GM12872 (cell line): ENCODE measurements at regions not wholly inside any gene's neighbourhood (a gene's known extent, or its start where the extent isn't known, plus 50 kb on each side); places are given as distances from the start of the nearest gene placed in this dataset.

Source experiments
- CTCF ChIP-seq: IDR thresholded peaks from 3 replicates; pipeline ENCODE4 v1.5.1; 2011; ENCODE audit warnings: low read depth, mild to moderate bottlenecking, low read length, moderate library complexity; ENCODE audit not compliant: insufficient read depth

DNA sequence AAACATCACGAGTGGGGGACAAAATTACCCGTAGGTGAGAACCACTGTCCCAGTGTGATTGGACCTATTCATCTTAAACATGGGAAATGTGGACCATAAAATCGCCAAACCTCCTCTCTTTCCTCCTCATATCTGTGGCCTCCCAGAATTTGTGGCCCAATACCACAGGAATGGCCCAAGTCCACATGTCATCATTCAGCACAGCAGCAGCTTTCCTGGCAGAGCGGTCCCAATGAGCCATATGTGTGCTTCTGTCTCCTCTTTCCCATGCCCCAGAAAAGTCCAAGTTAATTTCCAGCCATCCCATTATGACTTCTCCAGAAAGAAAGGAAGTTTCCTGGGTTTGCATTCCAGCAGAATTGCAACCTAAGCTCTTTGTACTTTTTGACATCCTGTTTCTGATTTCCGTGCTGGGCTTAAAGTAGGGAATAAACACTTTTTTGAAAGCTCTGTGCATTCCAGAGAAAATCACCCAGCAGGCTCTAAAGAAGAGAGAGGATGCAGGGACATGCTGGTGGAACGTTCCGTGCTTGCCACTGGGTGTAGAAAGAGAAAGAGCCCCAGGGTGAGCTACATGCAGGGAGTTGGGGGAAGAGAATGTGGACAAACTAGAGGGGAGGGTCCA is 259.4 kb upstream of the PROK2 start:
- TF ChIP-seq CTCF, result no peak

DNA sequence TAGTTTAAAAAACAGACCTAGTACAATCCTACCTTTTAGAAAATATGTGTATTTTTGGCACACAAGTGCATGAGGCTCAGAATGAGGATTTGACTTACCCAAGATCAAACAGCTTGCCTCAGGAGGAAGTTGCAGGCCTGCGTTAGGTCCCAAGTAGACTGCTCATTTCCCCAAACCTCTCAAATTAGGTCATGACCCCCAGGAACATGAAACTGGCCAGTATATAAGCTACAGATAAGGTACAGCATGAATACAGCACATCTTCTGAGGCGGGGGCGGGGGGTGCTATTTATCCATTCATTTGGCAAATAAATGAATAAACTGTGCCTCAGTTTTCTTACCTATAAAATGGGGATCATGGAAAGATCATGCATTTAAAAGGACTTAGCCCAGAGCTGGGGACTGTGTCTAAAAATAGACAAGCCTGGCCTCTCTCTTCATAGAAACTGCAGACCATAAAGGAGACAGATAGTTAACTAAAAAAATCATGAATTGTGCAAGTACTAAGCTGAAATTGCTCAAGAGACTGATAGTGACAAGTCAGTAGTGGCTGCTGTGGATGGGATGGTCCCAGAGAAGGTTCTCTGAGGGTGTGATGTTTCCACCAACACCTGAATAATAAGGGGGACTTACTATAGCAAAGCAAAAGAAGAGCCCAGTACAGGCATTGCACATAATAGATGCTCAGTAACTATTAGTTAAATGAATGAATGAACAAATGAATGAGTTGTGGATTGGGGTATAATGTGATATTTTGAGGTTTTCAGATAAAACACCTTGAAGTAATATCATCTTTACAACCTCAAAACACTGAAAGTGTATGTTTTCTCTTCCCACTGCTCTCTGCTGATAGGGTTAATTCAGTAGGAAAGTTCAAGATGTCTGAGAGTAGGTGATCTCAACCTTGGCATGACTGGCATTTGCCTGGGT is 258.5 kb upstream of the PROK2 start:
- TF ChIP-seq CTCF, result no peak

DNA sequence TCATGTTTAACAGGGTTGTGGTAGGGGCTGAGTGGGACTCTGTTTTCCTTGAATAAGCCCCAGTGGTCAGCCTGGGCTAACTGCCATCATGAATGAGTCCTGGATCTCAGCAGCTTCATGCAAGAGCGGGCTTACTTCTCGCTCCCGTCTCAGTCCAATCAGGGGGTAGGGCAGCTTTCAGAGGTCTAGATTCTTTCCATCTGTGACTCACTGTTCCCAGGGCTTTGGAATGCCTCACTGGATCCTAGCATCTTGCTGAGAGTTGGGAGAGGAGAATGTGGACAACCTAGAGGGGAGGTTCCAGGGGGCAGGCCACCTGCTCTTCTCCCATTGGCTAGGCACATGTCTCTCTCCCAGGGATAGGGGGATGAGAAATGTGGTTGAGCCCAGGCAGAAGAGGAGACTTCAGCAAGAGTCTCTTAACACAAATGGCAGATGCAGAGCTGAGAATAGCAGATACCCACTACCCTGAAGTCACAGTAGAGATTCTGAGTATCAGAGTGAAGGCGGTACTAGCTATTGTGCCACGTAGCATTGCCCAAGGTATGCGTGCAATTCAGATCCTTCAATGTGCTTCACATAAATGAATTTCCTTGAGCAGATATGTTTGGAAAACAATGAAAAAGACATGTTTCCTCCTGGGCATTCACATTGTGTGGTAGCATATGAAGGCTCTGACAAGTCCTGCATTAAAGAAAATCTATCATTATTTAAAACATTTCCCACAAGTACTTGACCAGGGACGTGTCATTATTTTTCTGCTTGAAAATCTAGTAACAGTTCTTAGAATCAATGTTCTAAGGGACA is 257.7 kb upstream of the PROK2 start:
- TF ChIP-seq CTCF, result no peak

DNA sequence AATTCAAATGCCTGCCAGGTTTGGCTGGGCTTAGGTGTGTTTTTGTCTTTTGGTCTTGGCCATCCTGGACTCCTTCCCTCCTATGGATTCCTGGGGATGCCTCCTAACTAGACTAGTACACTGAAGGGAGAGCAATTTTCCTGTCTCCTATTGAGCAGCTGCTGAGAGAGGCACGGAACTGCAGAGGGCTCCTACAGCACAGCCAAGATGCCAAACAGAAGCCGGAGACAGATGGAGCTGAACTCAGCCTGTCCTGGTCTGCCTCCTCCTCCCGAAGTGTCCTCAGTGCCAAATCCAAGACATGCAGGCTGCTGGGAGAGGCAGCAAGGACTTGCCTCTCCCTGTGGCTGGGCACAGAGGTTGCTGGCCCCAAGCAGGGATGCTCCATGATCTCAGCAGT is 256.6 kb upstream of the PROK2 start:
- TF ChIP-seq CTCF, result no peak

DNA sequence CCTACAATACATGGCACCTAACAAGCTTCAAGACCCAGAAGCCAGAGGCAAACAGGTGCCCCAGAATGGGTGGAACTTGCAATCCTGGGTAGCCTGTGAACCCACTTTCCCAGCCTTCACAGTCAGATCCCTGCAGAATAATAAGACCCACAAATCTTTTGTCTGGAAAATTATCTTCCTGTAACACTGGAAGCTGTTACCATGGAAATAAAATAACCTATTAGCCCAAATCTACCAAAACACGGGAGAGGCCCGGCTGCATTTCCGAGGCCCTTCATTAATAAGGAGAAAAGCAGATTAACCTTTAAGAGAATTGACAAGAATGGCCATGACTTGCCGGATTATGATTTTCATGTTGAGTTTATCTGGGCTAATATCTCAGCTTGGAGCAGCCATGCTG is 256.1 kb upstream of the PROK2 start:
- TF ChIP-seq CTCF, result no peak

DNA sequence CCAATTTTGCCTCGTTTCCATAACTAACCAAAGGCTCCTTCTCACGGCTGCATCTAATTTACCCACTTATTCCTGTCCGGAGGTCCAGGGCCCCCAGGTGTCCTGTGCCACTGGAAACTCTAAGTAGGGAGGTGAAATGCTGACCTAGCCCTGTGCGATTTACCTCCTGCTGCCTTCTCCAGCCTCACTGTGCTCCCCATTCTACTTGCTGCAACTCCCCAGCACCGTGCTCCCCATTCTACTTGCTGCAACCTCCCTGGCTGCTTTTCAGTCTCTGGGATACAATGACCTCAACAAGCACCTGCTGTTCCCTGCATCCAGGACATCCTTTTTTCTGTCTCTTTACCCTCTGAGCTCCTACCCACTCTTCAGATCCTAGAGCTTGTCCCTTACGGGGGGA is 254.7 kb upstream of the PROK2 start:
- TF ChIP-seq CTCF, result no peak

- no peak for TF ChIP-seq CTCF
These were observed 252.0 kb upstream of the PROK2 start for GRCh38 chr3:72036899-72037298.
